GM18861 (cell line): ENCODE measurements at regions not wholly inside any gene's neighbourhood (a gene's known extent, or its start where the extent isn't known, plus 50 kb on each side); places are given as distances from the start of the nearest gene placed in this dataset.
"Not testable (repeated sequence)": the region's sequence is repeated elsewhere in the genome, so short reads cannot be mapped to it uniquely, and the experiment has no call there.

Experiments
- ATAC-seq: cut with Tn5 transposase; IDR thresholded peaks from one replicate; pipeline ENCODE4 v1.9.1; 2021; ENCODE audit not compliant: unreplicated experiment

GRCh38 chr3:70518356-70518755 is 205.9 kb upstream of the MDFIC2 start:
- no peak for ATAC-seq

GRCh38 chr3:70517124-70517890 is 204.9 kb upstream of the MDFIC2 start:
- no peak for ATAC-seq

GRCh38 chr3:70516076-70516475 is 203.6 kb upstream of the MDFIC2 start:
- ATAC-seq, result no peak

GRCh38 chr3:70507486-70507885 is 195.0 kb upstream of the MDFIC2 start:
- no peak for ATAC-seq

- no peak for ATAC-seq
Measured at GRCh38 chr3:70506775-70507174, 194.3 kb upstream of the MDFIC2 start.

- no peak for ATAC-seq
Measured at GRCh38 chr3:70501561-70501960, 189.1 kb upstream of the MDFIC2 start.

- ATAC-seq, result no peak
Measured at GRCh38 chr3:70488816-70489215, 176.4 kb upstream of the MDFIC2 start.

- ATAC-seq, result no peak
Measured at GRCh38 chr3:70488131-70488530, 175.7 kb upstream of the MDFIC2 start.

- ATAC-seq, result no peak
Measured at GRCh38 chr3:70486414-70487017, 174.1 kb upstream of the MDFIC2 start.

- ATAC-seq, result no peak
Measured at GRCh38 chr3:70476174-70476573, 163.7 kb upstream of the MDFIC2 start.

- ATAC-seq, result no peak
Measured at GRCh38 chr3:70471464-70472342, 159.3 kb upstream of the MDFIC2 start.

- ATAC-seq, result no peak
Measured at GRCh38 chr3:70466096-70466495, 153.7 kb upstream of the MDFIC2 start.

- ATAC-seq, result no peak
Measured at GRCh38 chr3:70464876-70465275, 152.4 kb upstream of the MDFIC2 start.

- no peak for ATAC-seq
Measured at GRCh38 chr3:70464465-70464864, 152.0 kb upstream of the MDFIC2 start.

GRCh38 chr3:70450220-70450619 is 137.8 kb upstream of the MDFIC2 start:
- ATAC-seq, result not testable (repeated sequence)

- ATAC-seq, result not testable (repeated sequence)
Measured at GRCh38 chr3:70435422-70435821, 123.0 kb upstream of the MDFIC2 start.

GRCh38 chr3:70433091-70433490 is 120.7 kb upstream of the MDFIC2 start:
- ATAC-seq, result no peak

GRCh38 chr3:70431911-70432310 is 119.5 kb upstream of the MDFIC2 start:
- no peak for ATAC-seq

- no peak for ATAC-seq
Measured at GRCh38 chr3:70426071-70426470, 113.6 kb upstream of the MDFIC2 start.

GRCh38 chr3:70421506-70421905 is 109.1 kb upstream of the MDFIC2 start:
- no peak for ATAC-seq

GRCh38 chr3:70409018-70409417 is 96.6 kb upstream of the MDFIC2 start:
- no peak for ATAC-seq

GRCh38 chr3:70400194-70400593 is 87.8 kb upstream of the MDFIC2 start:
- ATAC-seq, result peak; percentile 83
